HEK293 (cell line): ENCODE measurements at regions not wholly inside any gene's neighbourhood (a gene's known extent, or its start where the extent isn't known, plus 50 kb on each side); places are given as distances from the start of the nearest gene placed in this dataset.

Experiments
- CTCF ChIA-PET: fragments of 350-600 bp; formaldehyde crosslinking; extraction: SDS; loops from one replicate; lab custom pipeline; 2021; ENCODE audit warnings: antibody characterized with exemption; lab: Yijun Ruan, JAX
- POLR2A ChIA-PET: fragments of 300-600 bp; formaldehyde crosslinking; extraction: SDS; loops from one replicate; lab custom pipeline; 2020; ENCODE audit warnings: antibody characterized with exemption, inconsistent platforms; lab: Yijun Ruan, JAX
- H3K27ac ChIP-seq: fragments of 200-500 bp; sonication (Bioruptor generic); 2 replicates; pipeline ENCODE4 v1.5.1; 2014; ENCODE audit warnings: low read depth, low read length, control low read depth, inconsistent platforms; ENCODE audit errors: extremely low read depth
- H3K36me3 ChIP-seq, 2 experiments: fragments of 200-500 bp in 1 of 2; sonication (Bioruptor generic) in 1 of 2; 1 replicate in 1 of 2; 2 replicates in 1 of 2; pipeline ENCODE4 v1.5.1; 2014 to 2017; ENCODE audit warnings: inconsistent platforms in 2 of 2, low read length in 2 of 2; ENCODE audit not compliant: control insufficient read depth in 2 of 2, insufficient read depth in 1 of 2
- H3K4me1 ChIP-seq: fragments of 200-500 bp; sonication (Bioruptor generic); 2 replicates; pipeline ENCODE4 v1.5.1; 2014; ENCODE audit warnings: mild to moderate bottlenecking, low read length, inconsistent platforms; ENCODE audit not compliant: control insufficient read depth, insufficient read depth
- H3K4me3 ChIP-seq: 2 replicates; pipeline ENCODE4 v1.5.1; 2011; ENCODE audit warnings: low read depth, mild to moderate bottlenecking, control low read depth, low read length, moderate library complexity
- H3K9me3 ChIP-seq: fragments of 200-500 bp; sonication (Bioruptor generic); 2 replicates; pipeline ENCODE4 v1.5.1; 2014; ENCODE audit warnings: low read depth, low read length, inconsistent platforms; ENCODE audit not compliant: control insufficient read depth, insufficient read depth
- KLF17 ChIP-seq: fragments of 450-650 bp; formaldehyde crosslinking; IDR thresholded peaks from 2 replicates; pipeline ENCODE4 v1.5.1; 2016; ENCODE audit warnings: missing biosample characterization, missing genetic modification characterization
- PRDM10 ChIP-seq: fragments of 450-650 bp; formaldehyde crosslinking; IDR thresholded peaks from 2 replicates; pipeline ENCODE4 v1.5.1; 2016; ENCODE audit warnings: missing biosample characterization, missing genetic modification characterization
- ZBTB21 ChIP-seq: fragments of 450-650 bp; formaldehyde crosslinking; IDR thresholded peaks from 2 replicates; pipeline ENCODE4 v1.5.1; 2017; ENCODE audit warnings: missing biosample characterization, missing genetic modification characterization
- ZBTB7A ChIP-seq: fragments of 450-650 bp; formaldehyde crosslinking; IDR thresholded peaks from 2 replicates; pipeline ENCODE4 v1.5.1; 2016; ENCODE audit warnings: low read depth, missing biosample characterization, missing genetic modification characterization
- ZBTB8A ChIP-seq: fragments of 450-650 bp; formaldehyde crosslinking; IDR thresholded peaks from 2 replicates; pipeline ENCODE4 v1.5.1; 2016; ENCODE audit warnings: missing biosample characterization, missing genetic modification characterization
- ZFHX2 ChIP-seq: fragments of 450-650 bp; formaldehyde crosslinking; conservative IDR thresholded peaks from 2 replicates; pipeline ENCODE4 v1.5.1; 2016; ENCODE audit warnings: missing biosample characterization, missing genetic modification characterization
- ZNF184 ChIP-seq: fragments of 450-650 bp; IDR thresholded peaks from 2 replicates; pipeline ENCODE4 v1.5.1; 2018; ENCODE audit warnings: missing biosample characterization, mild to moderate bottlenecking, missing genetic modification characterization
- ZNF248 ChIP-seq: fragments of 450-650 bp; formaldehyde crosslinking; IDR thresholded peaks from 2 replicates; pipeline ENCODE4 v1.5.1; 2017; ENCODE audit warnings: missing biosample characterization, missing genetic modification characterization
- ZNF266 ChIP-seq: fragments of 450-650 bp; formaldehyde crosslinking; IDR thresholded peaks from 2 replicates; pipeline ENCODE4 v1.5.1; 2016; ENCODE audit warnings: missing biosample characterization, missing genetic modification characterization, low read depth
- ZNF280D ChIP-seq: fragments of 450-650 bp; formaldehyde crosslinking; IDR thresholded peaks from 2 replicates; pipeline ENCODE4 v1.5.1; 2016; ENCODE audit warnings: missing biosample characterization, missing genetic modification characterization
- ZNF350 ChIP-seq: fragments of 450-650 bp; formaldehyde crosslinking; IDR thresholded peaks from 2 replicates; pipeline ENCODE4 v1.5.0; 2017; ENCODE audit warnings: missing biosample characterization, mild to moderate bottlenecking, missing genetic modification characterization
- ZNF37A ChIP-seq: fragments of 450-650 bp; IDR thresholded peaks from 2 replicates; pipeline ENCODE4 v1.5.1; 2018; ENCODE audit warnings: missing biosample characterization, missing genetic modification characterization
- ZNF423 ChIP-seq: fragments of 450-650 bp; formaldehyde crosslinking; IDR thresholded peaks from 2 replicates; pipeline ENCODE4 v1.5.1; 2016; ENCODE audit warnings: missing biosample characterization, missing genetic modification characterization
- ZNF449 ChIP-seq: fragments of 450-650 bp; formaldehyde crosslinking; IDR thresholded peaks from 2 replicates; pipeline ENCODE4 v1.5.1; 2017; ENCODE audit warnings: missing biosample characterization, mild to moderate bottlenecking, missing genetic modification characterization, moderate library complexity
- ZNF513 ChIP-seq: fragments of 450-650 bp; IDR thresholded peaks from 2 replicates; pipeline ENCODE4 v1.5.1; 2018; ENCODE audit warnings: missing biosample characterization, missing genetic modification characterization
- ZNF530 ChIP-seq: fragments of 450-650 bp; formaldehyde crosslinking; IDR thresholded peaks from 2 replicates; pipeline ENCODE4 v1.5.1; 2016; ENCODE audit warnings: low read depth, missing biosample characterization, missing genetic modification characterization
- ZNF654 ChIP-seq: fragments of 450-650 bp; formaldehyde crosslinking; IDR thresholded peaks from 2 replicates; pipeline ENCODE4 v1.5.1; 2016; ENCODE audit warnings: low read depth, missing biosample characterization, missing genetic modification characterization
- ZNF660 ChIP-seq: fragments of 450-650 bp; IDR thresholded peaks from 2 replicates; pipeline ENCODE4 v1.5.1; 2018; ENCODE audit warnings: missing biosample characterization, mild to moderate bottlenecking, missing genetic modification characterization
- ZNF768 ChIP-seq: fragments of 450-650 bp; formaldehyde crosslinking; IDR thresholded peaks from 2 replicates; pipeline ENCODE4 v1.5.1; 2018; ENCODE audit warnings: missing biosample characterization, mild to moderate bottlenecking, missing genetic modification characterization
- ZNF776 ChIP-seq: fragments of 450-650 bp; formaldehyde crosslinking; IDR thresholded peaks from 2 replicates; pipeline ENCODE4 v1.5.0; 2017; ENCODE audit warnings: missing biosample characterization, missing genetic modification characterization, borderline replicate concordance
- ZNF791 ChIP-seq: fragments of 450-650 bp; formaldehyde crosslinking; IDR thresholded peaks from 2 replicates; pipeline ENCODE4 v1.5.1; 2016; ENCODE audit warnings: missing biosample characterization, missing genetic modification characterization

GRCh38 chr4:18593297-18594002, 571.9 kb upstream of the LCORL start:
- TF ChIP-seq ZBTB7A = no peak
- TF ChIP-seq ZNF654 = peak; percentile 82
- POLR2A ChIA-PET = no interaction called here
- Histone ChIP-seq H3K4me3 (no peak overlapping the region), H3K27ac (no peak overlapping the region), H3K4me1 (no peaks in the 10 kb centered on the region), H3K9me3 (no peaks in the 10 kb centered on the region), H3K36me3 (no peaks in the 10 kb centered on the region)
- CTCF ChIA-PET = interaction anchor here (0.6 to 1.0 kb wide), 5 partner anchors 15 to 629 kb away, joined by 3 to 5 read pairs (median 3); no protein-coding TSS in a partner anchor

- POLR2A ChIA-PET = no interaction called here
- CTCF ChIA-PET = interaction anchor here (0.6 kb wide), 1 partner anchor 94 kb away, joined by 3 read pairs; no protein-coding TSS in a partner anchor
- no peaks in the 10 kb centered on the region for H3K36me3 ChIP-seq
- H3K9me3 ChIP-seq = no peaks in the 10 kb centered on the region
- H3K4me1 ChIP-seq = no peaks in the 10 kb centered on the region
- no peak for TF ChIP-seq ZBTB21 (tag by site-specific recombination)
- TF ChIP-seq ZNF266 (tag by site-specific recombination) = no peak
- no peak overlapping the region for H3K27ac ChIP-seq
- H3K4me3 ChIP-seq = no peak overlapping the region
Observed at GRCh38 chr4:18582841-18583240, 561.3 kb upstream of the LCORL start.

GRCh38 chr4:18578307-18578706, 556.8 kb upstream of the LCORL start:
- Histone ChIP-seq H3K4me1 (no peaks in the 10 kb centered on the region), H3K27ac (no peak overlapping the region), H3K9me3 (no peaks in the 10 kb centered on the region), H3K4me3 (no peak overlapping the region), H3K36me3 (no peaks in the 10 kb centered on the region)
- ChIA-PET CTCF (no interaction called here), POLR2A (no interaction called here)
- TF ChIP-seq ZNF350 (tag by site-specific recombination) = no peak
- no peak for TF ChIP-seq ZNF248 (tag by site-specific recombination)
- no peak for TF ChIP-seq ZNF449 (tag by site-specific recombination)
- no peak for TF ChIP-seq ZFHX2 (tag by site-specific recombination)
- TF ChIP-seq ZNF37A = no peak
- TF ChIP-seq ZNF423 = no peak
- no peak for TF ChIP-seq ZNF776
- TF ChIP-seq ZNF768 (tag by site-specific recombination) = no peak
- no peak for TF ChIP-seq ZNF280D (tag by site-specific recombination)
- no peak for TF ChIP-seq ZNF660 (tag by site-specific recombination)
- no peak for TF ChIP-seq ZNF530 (tag by site-specific recombination)
- no peak for TF ChIP-seq ZNF791
- no peak for TF ChIP-seq ZNF184
- no peak for TF ChIP-seq KLF17 (tag by site-specific recombination)
- no peak for TF ChIP-seq PRDM10
- no peak for TF ChIP-seq ZNF513 (tag by site-specific recombination)
- TF ChIP-seq ZBTB8A (tag by site-specific recombination) = no peak
